ENCODE measurements at regions not wholly inside any gene's neighbourhood (a gene's known extent, or its start where the extent isn't known, plus 50 kb on each side); places are given as distances from the start of the nearest gene placed in this dataset.

GRCh38 chr20:22466447-22467171 lies 117.8 kb downstream of the FOXA2 start:
- TF ChIP-seq POLR2A (IDR thresholded peaks at IDR 0.05) (no peak), CTCF (IDR thresholded peaks at IDR 0.05) (no peak)

All from thyroid gland (tissue), 4 donors.